NCI-H2227 (cell line): ENCODE measurements at regions not wholly inside any gene's neighbourhood (a gene's known extent, or its start where the extent isn't known, plus 50 kb on each side); places are given as distances from the start of the nearest gene placed in this dataset.
"Not testable (repeated sequence)": the region's sequence is repeated elsewhere in the genome, so short reads cannot be mapped to it uniquely, and the experiment has no call there.

Experiments used
- DNase-seq: peaks from one replicate; lab custom pipeline; 2025; ENCODE audit not compliant: unreplicated experiment; lab: John Stamatoyannopoulos, UW

GRCh38 chr4:118410138-118410537, 57.3 kb upstream of the PRSS12 start:
- no peak for DNase-seq

- no peak for DNase-seq
Measured at GRCh38 chr4:118417325-118417724, 64.5 kb upstream of the PRSS12 start.

GRCh38 chr4:118417800-118418199, 65.0 kb upstream of the PRSS12 start:
- DNase-seq: not testable (repeated sequence)

GRCh38 chr4:118418396-118418795, 65.6 kb upstream of the PRSS12 start:
- not testable (repeated sequence) for DNase-seq

- DNase-seq: not testable (repeated sequence)
Measured at GRCh38 chr4:118419626-118420025, 66.8 kb upstream of the PRSS12 start.

- peak; percentile 32 for DNase-seq
Measured at GRCh38 chr4:118424062-118424461, 71.3 kb upstream of the PRSS12 start.

GRCh38 chr4:118428881-118429280, 76.1 kb upstream of the PRSS12 start:
- not testable (repeated sequence) for DNase-seq

GRCh38 chr4:118432359-118432758, 79.6 kb upstream of the PRSS12 start:
- not testable (repeated sequence) for DNase-seq

GRCh38 chr4:118433612-118434375, 81.0 kb upstream of the PRSS12 start:
- DNase-seq: not testable (repeated sequence)

GRCh38 chr4:118435415-118435814, 82.6 kb upstream of the PRSS12 start:
- not testable (repeated sequence) for DNase-seq

GRCh38 chr4:118442115-118442837, 89.5 kb upstream of the PRSS12 start:
- peak; percentile 40 for DNase-seq

- not testable (repeated sequence) for DNase-seq
Measured at GRCh38 chr4:118447397-118447796, 94.6 kb upstream of the PRSS12 start.

GRCh38 chr4:118454857-118455256, 102.1 kb upstream of the PRSS12 start:
- not testable (repeated sequence) for DNase-seq

- DNase-seq: not testable (repeated sequence)
Measured at GRCh38 chr4:118461435-118461834, 108.6 kb upstream of the PRSS12 start.

- not testable (repeated sequence) for DNase-seq
Measured at GRCh38 chr4:118465831-118466230, 113.0 kb upstream of the PRSS12 start.

- DNase-seq: not testable (repeated sequence)
Measured at GRCh38 chr4:118474001-118474626, 121.3 kb upstream of the PRSS12 start.

GRCh38 chr4:118474771-118475170, 122.0 kb upstream of the PRSS12 start:
- not testable (repeated sequence) for DNase-seq

- not testable (repeated sequence) for DNase-seq
Measured at GRCh38 chr4:118475901-118476300, 123.1 kb upstream of the PRSS12 start.

- DNase-seq: not testable (repeated sequence)
Measured at GRCh38 chr4:118477826-118478225, 125.0 kb upstream of the PRSS12 start.

- not testable (repeated sequence) for DNase-seq
Measured at GRCh38 chr4:118485801-118486314, 133.1 kb upstream of the PRSS12 start.

- not testable (repeated sequence) for DNase-seq
Measured at GRCh38 chr4:118492963-118493362, 140.2 kb upstream of the PRSS12 start.
